ENCODE measurements at regions not wholly inside any gene's neighbourhood (a gene's known extent, or its start where the extent isn't known, plus 50 kb on each side); places are given as distances from the start of the nearest gene placed in this dataset.

GRCh38 chr7:114755856-114756255 is 166.0 kb upstream of the MDFIC start:
- no peak for DNase-seq

- DNase-seq, result no peak
Observed at GRCh38 chr7:114758661-114759227, 163.2 kb upstream of the MDFIC start.

- DNase-seq, result no peak
Observed at GRCh38 chr7:114759347-114760062, 162.4 kb upstream of the MDFIC start.

GRCh38 chr7:114760477-114760876 is 161.4 kb upstream of the MDFIC start:
- no peak for DNase-seq

- no peak for DNase-seq
Observed at GRCh38 chr7:114761973-114762372, 159.9 kb upstream of the MDFIC start.

- no peak for DNase-seq
Observed at GRCh38 chr7:114765331-114766040, 156.4 kb upstream of the MDFIC start.

GRCh38 chr7:114766041-114766356 is 155.9 kb upstream of the MDFIC start:
- DNase-seq, result no peak

GRCh38 chr7:114777288-114777687 is 144.6 kb upstream of the MDFIC start:
- no peak for DNase-seq

- no peak for DNase-seq
Observed at GRCh38 chr7:114783508-114783907, 138.4 kb upstream of the MDFIC start.

GRCh38 chr7:114784177-114784576 is 137.7 kb upstream of the MDFIC start:
- no peak for DNase-seq

- DNase-seq, result no peak
Observed at GRCh38 chr7:114784746-114785145, 137.1 kb upstream of the MDFIC start.

GRCh38 chr7:114785496-114785895 is 136.4 kb upstream of the MDFIC start:
- no peak for DNase-seq

GRCh38 chr7:114786455-114786854 is 135.4 kb upstream of the MDFIC start:
- DNase-seq, result no peak

GRCh38 chr7:114787556-114787955 is 134.3 kb upstream of the MDFIC start:
- no peak for DNase-seq

GRCh38 chr7:114788706-114789105 is 133.2 kb upstream of the MDFIC start:
- DNase-seq, result no peak

- no peak for DNase-seq
Observed at GRCh38 chr7:114789161-114789560, 132.7 kb upstream of the MDFIC start.

GRCh38 chr7:114789871-114790311 is 132.0 kb upstream of the MDFIC start:
- DNase-seq, result no peak

GRCh38 chr7:114790521-114790920 is 131.4 kb upstream of the MDFIC start:
- DNase-seq, result no peak

GRCh38 chr7:114791771-114792170 is 130.1 kb upstream of the MDFIC start:
- no peak for DNase-seq

- no peak for DNase-seq
Observed at GRCh38 chr7:114793155-114793845, 128.6 kb upstream of the MDFIC start.

GRCh38 chr7:114795475-114795874 is 126.4 kb upstream of the MDFIC start:
- no peak for DNase-seq

- DNase-seq, result no peak
Observed at GRCh38 chr7:114799628-114800028, 122.3 kb upstream of the MDFIC start.

- no peak for DNase-seq
Observed at GRCh38 chr7:114802632-114803031, 119.3 kb upstream of the MDFIC start.
